ENCODE measurements at regions not wholly inside any gene's neighbourhood (a gene's known extent, or its start where the extent isn't known, plus 50 kb on each side); places are given as distances from the start of the nearest gene placed in this dataset.

- no peak for TF ChIP-seq FOXP4 (CRISPR knock-in tag; IDR thresholded peaks at IDR 0.05)
These were observed 285.1 kb downstream of the ADGB start (continued) for GRCh38 chr6:146883640-146884531.

GRCh38 chr6:146884728-146885127, 286.0 kb downstream of the ADGB start:
- Mint-ChIP-seq H3K4me1 (peaks cover 16% of the 10 kb centered on the region), H3K36me3 (no peaks in the 10 kb centered on the region), H3K4me3 (no peak overlapping the region), H3K27ac (no peak overlapping the region), H3K27me3 (ENCODE audit: low read depth) (no peaks in the 10 kb centered on the region), H3K9me3 (0 out of 2 replicates have a peak, but pooled peaks cover 8% of the 10 kb centered on the region)
- CTCF ChIA-PET, result no interaction called here
- POLR2A ChIA-PET, result no interaction called here
- no peak for DNase-seq (ENCODE audit: low spot score)
- no peak for TF ChIP-seq IRF2 (CRISPR knock-in tag; IDR thresholded peaks at IDR 0.05; ENCODE audit: borderline replicate concordance, low read depth)
- TF ChIP-seq ZNF281 (CRISPR knock-in tag; IDR thresholded peaks at IDR 0.05), result no peak
- no peak for ATAC-seq

- Mint-ChIP-seq H3K27me3 (ENCODE audit: low read depth) (no peaks in the 10 kb centered on the region), H3K4me3 (no peak overlapping the region), H3K36me3 (no peaks in the 10 kb centered on the region), H3K4me1 (peaks cover 14% of the 10 kb centered on the region), H3K9me3 (0 out of 2 replicates have a peak, but pooled peaks cover 8% of the 10 kb centered on the region), H3K27ac (no peak overlapping the region)
- CTCF ChIA-PET, result no interaction called here
- no peak for DNase-seq (ENCODE audit: low spot score)
- ATAC-seq, result no peak
- TF ChIP-seq IRF2 (CRISPR knock-in tag; IDR thresholded peaks at IDR 0.05; ENCODE audit: borderline replicate concordance, low read depth) (no peak), ATF1 (CRISPR knock-in tag; IDR thresholded peaks at IDR 0.05) (no peak), E2F5 (CRISPR knock-in tag; IDR thresholded peaks at IDR 0.05) (no peak), SP1 (CRISPR knock-in tag; conservative IDR thresholded peaks at IDR 0.05) (no peak), NFATC4 (CRISPR knock-in tag; IDR thresholded peaks at IDR 0.05) (no peak), ELF4 (CRISPR knock-in tag; IDR thresholded peaks at IDR 0.05; ENCODE audit: low read depth) (no peak), TP53 (CRISPR knock-in tag; IDR thresholded peaks at IDR 0.05) (no peak), TEAD1 (CRISPR knock-in tag; IDR thresholded peaks at IDR 0.05) (no peak), MLX (CRISPR knock-in tag; IDR thresholded peaks at IDR 0.05) (no peak), ZNF671 (CRISPR knock-in tag; IDR thresholded peaks at IDR 0.05) (no peak), CTCF (IDR thresholded peaks at IDR 0.05) (no peak), CREB1 (CRISPR knock-in tag; IDR thresholded peaks at IDR 0.05) (no peak)
- POLR2A ChIA-PET, result no interaction called here
These were observed 287.1 kb downstream of the ADGB start for GRCh38 chr6:146885708-146886457.

Measured in WTC11 (cell line).